ENCODE measurements at regions not wholly inside any gene's neighbourhood (a gene's known extent, or its start where the extent isn't known, plus 50 kb on each side); places are given as distances from the start of the nearest gene placed in this dataset.

DNA sequence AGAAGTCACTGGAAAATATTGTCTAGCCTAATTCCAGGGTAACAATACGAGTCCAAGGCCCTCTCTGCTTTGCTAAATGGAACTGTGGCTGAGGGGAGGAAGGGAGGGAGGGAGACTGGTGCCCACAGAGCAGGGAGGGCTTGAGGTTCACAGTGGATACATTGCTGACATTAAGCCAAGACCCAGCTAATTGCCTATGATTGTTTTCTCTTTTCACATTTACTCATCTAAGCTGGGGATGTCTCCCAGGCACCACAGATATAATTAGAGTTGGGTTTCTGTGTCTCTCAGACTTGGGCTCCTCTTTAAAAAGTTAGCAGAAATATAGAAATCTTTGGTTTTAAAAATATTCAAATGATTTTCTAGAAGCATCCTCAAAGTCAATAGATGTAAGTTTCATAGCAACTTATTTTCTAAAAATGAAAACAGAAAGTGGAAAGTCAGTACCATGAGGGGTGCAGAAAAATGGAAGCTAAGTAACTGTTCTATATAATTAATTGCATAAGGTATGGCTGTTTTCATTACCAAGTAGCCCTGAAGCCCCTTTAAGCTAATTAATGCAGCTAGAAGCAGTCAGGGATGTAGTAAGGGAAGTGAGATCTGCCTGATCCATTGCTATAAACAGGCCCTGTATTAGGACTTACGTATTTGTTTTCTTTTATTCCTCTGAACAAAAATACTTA is 259.8 kb downstream of the NDUFS4 start:
- TF ChIP-seq, protein P1, sequence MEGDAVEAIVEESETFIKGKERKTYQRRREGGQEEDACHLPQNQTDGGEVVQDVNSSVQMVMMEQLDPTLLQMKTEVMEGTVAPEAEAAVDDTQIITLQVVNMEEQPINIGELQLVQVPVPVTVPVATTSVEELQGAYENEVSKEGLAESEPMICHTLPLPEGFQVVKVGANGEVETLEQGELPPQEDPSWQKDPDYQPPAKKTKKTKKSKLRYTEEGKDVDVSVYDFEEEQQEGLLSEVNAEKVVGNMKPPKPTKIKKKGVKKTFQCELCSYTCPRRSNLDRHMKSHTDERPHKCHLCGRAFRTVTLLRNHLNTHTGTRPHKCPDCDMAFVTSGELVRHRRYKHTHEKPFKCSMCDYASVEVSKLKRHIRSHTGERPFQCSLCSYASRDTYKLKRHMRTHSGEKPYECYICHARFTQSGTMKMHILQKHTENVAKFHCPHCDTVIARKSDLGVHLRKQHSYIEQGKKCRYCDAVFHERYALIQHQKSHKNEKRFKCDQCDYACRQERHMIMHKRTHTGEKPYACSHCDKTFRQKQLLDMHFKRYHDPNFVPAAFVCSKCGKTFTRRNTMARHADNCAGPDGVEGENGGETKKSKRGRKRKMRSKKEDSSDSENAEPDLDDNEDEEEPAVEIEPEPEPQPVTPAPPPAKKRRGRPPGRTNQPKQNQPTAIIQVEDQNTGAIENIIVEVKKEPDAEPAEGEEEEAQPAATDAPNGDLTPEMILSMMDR (IDR thresholded peaks at IDR 0.05; ENCODE audit: low read length), result no peak
- TF ChIP-seq EZH2 (IDR thresholded peaks at IDR 0.05; ENCODE audit: borderline replicate concordance, low read length), result no peak

Measured in OCI-LY1 (cell line).